Psoas muscle (tissue), 7 donors: ENCODE measurements at regions not wholly inside any gene's neighbourhood (a gene's known extent, or its start where the extent isn't known, plus 50 kb on each side); places are given as distances from the start of the nearest gene placed in this dataset.

ENCODE experiments used
- ATAC-seq, 4 donors: fragments of 200-7000 bp; cut with Tn5 transposase; one replicate each; pipeline ENCODE4 v1.9.1; 2020; ENCODE audit warnings: moderate library complexity in 3 of 4, mild to moderate bottlenecking in 2 of 4
- DNase-seq, 2 donors: peaks; one replicate each; pipeline ENCODE4 v3.0.0-alpha.2; 2020
- H3K27ac ChIP-seq: fragments of 200-600 bp; one replicate; pipeline ENCODE4 v1.8.0; 2022
- H3K27me3 ChIP-seq, 3 donors: fragments of 200-600 bp in 1 of 3; one replicate each; pipeline versions ENCODE4 v1.6.1 to v1.8.0; 2013 to 2022; ENCODE audit warnings: low read length in 2 of 3, mild to moderate bottlenecking in 2 of 3, moderate library complexity in 1 of 3; ENCODE audit not compliant: insufficient read depth in 3 of 3
- H3K36me3 ChIP-seq, 2 donors: fragments of 200-600 bp in 1 of 2; one replicate each; pipeline versions ENCODE4 v1.6.1 to v1.8.0; 2013 to 2022; ENCODE audit warnings: low read depth in 1 of 2, mild to moderate bottlenecking in 1 of 2, moderate library complexity in 1 of 2; ENCODE audit not compliant: insufficient read depth in 1 of 2
- H3K4me1 ChIP-seq: fragments of 200-600 bp; one replicate; pipeline ENCODE4 v1.8.0; 2022
- H3K4me3 ChIP-seq: fragments of 200-600 bp; one replicate; pipeline ENCODE4 v1.8.0; 2022; ENCODE audit warnings: mild to moderate bottlenecking
- H3K9me3 ChIP-seq: fragments of 200-600 bp; one replicate; pipeline ENCODE4 v1.8.0; 2022
- WGBS, 3 donors: extraction: QIAGEN DNeasy Blood & Tissue Kit; methylation state at CpG; one replicate each; pipeline versions ENCODE4 v1.1.6 to v1.1.7; 2013; 5-methylcytosine and 5-hydroxymethylcytosine counted together
- intact Hi-C, 2 donors: fragments of 100-400 bp; cut with DNase I; formaldehyde crosslinking; loops; one replicate each; pipeline versions ENCODE4 v1.11.0 to v1.14.2; 2022
- TF ChIP-seq, protein P1 (sequence below): fragments of 200-600 bp; IDR thresholded peaks from one replicate; pipeline ENCODE4 v1.8.0; 2022; ENCODE audit warnings: antibody characterized with exemption
- donor health status: healthy with polysubstance abuse.
- donor health status: DM: no; HTN: no; CAD: no; lungs with moderate emphysema.
- donor health status: Bipolar disorder and iron deficiency.
- donor health status: healthy.
- donor health status: DM: yes; HTN: yes; CAD: no.
- donor health status: DM: no; HTN: no; CAD: no.
- donor health status: DM: yes; HTN: yes; CAD: no.

DNA sequence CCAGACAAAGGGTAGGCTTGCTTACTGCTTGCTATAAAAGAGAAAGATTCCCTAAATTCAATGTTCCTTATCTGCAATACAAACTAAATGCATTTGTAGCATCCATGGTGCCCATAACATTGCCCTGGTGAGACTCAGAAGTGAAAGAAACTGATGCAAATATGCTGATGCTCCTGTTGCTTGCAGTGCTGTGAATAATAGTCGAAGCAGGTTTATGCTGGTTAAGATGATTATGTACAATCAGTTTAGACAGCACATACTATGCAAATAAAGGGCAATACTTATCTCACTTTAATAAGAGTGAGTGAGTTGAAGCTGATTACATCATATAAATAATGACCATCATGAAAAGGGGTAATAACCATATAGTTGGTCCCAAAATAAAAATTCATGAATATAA lies 215.5 kb downstream of the SNCAIP start:
- Histone ChIP-seq H3K9me3 (no peaks in the 10 kb centered on the region), H3K36me3 (no peaks in the 10 kb centered on the region), H3K4me3 (no peak overlapping the region), H3K27ac (no peak overlapping the region), H3K27me3 (no peaks in the 10 kb centered on the region), H3K4me1 (no peaks in the 10 kb centered on the region)
- TF ChIP-seq, protein P1, sequence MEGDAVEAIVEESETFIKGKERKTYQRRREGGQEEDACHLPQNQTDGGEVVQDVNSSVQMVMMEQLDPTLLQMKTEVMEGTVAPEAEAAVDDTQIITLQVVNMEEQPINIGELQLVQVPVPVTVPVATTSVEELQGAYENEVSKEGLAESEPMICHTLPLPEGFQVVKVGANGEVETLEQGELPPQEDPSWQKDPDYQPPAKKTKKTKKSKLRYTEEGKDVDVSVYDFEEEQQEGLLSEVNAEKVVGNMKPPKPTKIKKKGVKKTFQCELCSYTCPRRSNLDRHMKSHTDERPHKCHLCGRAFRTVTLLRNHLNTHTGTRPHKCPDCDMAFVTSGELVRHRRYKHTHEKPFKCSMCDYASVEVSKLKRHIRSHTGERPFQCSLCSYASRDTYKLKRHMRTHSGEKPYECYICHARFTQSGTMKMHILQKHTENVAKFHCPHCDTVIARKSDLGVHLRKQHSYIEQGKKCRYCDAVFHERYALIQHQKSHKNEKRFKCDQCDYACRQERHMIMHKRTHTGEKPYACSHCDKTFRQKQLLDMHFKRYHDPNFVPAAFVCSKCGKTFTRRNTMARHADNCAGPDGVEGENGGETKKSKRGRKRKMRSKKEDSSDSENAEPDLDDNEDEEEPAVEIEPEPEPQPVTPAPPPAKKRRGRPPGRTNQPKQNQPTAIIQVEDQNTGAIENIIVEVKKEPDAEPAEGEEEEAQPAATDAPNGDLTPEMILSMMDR = no peak
- DNase-seq = no peak
- intact Hi-C loops = no loop called here
- ATAC-seq = no peak
- 86 to 96% (median 92%) methylated on average over 1 of the region's 1 CpG for WGBS, 3 donors

DNA sequence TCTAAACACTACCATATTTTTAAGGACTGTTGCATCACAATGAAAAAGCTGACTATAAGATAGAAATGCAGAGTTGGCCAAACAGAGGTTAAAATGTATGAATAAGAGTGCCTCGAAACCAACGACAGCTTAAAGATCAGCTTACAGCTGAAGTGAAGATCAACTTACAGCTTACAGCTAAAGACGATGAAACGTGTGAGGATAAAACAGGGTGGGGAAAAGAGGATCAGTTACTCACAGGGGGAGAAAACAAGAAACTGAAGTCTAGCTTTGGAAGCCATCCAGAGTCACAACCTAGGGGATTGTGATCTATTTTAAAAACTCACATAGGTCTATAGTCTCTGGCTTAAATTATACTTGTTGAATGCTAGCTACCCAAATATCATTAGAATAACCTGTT lies 220.0 kb downstream of the SNCAIP start:
- TF ChIP-seq, protein P1 = no peak
- ATAC-seq (no peak), DNase-seq (no peak)
- Histone ChIP-seq H3K4me3 (no peak overlapping the region), H3K27ac (no peak overlapping the region), H3K9me3 (no peaks in the 10 kb centered on the region), H3K36me3 (no peaks in the 10 kb centered on the region), H3K27me3 (no peaks in the 10 kb centered on the region), H3K4me1 (no peaks in the 10 kb centered on the region)
- WGBS, 3 donors = 16 to 20% (median 18%) methylated on average over 4 of the region's 4 CpGs
- intact Hi-C loops = no loop called here

DNA sequence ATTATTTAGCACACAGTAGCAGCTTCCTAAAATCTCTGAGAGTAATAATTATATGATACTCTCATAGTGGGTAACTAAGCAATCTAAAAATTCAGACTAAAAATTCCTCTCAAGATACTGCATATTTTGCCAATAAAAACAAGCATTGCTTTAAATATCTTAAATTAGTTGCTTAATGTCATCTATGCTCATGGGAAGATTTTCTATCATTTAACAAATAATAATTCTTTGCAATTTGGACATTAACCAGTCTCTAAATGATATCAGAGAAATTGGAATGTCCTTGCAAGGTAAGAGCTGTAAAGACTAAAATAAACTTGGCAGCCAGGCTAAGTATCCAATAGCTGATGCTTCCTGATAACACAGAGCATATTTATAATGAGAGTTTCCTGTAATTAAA lies 221.8 kb downstream of the SNCAIP start:
- intact Hi-C loops = no loop called here
- no peak overlapping the region for H3K27ac ChIP-seq
- DNase-seq = no peak
- no peaks in the 10 kb centered on the region for H3K27me3 ChIP-seq
- TF ChIP-seq, protein P1 = no peak
- no peaks in the 10 kb centered on the region for H3K4me1 ChIP-seq
- H3K9me3 ChIP-seq = no peaks in the 10 kb centered on the region
- no peak for ATAC-seq
- H3K36me3 ChIP-seq = no peaks in the 10 kb centered on the region
- H3K4me3 ChIP-seq = no peak overlapping the region

DNA sequence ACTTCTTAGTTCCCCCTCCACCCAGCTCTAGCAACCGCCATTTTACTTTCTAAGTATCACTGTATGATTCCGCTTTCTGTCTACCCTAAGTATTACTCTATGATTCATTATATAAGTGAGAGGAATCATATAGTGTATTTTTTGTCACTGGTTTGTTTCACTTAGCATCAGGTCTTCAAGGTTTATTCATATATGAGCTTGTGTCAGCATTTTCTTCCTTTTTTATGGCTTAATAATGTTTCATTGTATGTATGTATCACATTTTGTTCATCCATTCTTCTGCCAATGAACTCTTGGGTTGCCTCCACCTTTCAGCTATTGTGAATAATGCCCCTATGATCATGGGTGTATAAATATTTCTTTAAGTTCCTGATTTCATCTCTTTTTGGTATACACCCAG lies 222.8 kb downstream of the SNCAIP start:
- WGBS, 3 donors = 65 to 80% (median 66%) methylated on average over 2 of the region's 2 CpGs
- intact Hi-C loops = no loop called here
- DNase-seq (no peak), ATAC-seq (no peak)
- Histone ChIP-seq H3K4me1 (no peaks in the 10 kb centered on the region), H3K27me3 (no peaks in the 10 kb centered on the region), H3K9me3 (no peaks in the 10 kb centered on the region), H3K27ac (no peak overlapping the region), H3K36me3 (no peaks in the 10 kb centered on the region), H3K4me3 (no peak overlapping the region)
- TF ChIP-seq, protein P1 = no peak

DNA sequence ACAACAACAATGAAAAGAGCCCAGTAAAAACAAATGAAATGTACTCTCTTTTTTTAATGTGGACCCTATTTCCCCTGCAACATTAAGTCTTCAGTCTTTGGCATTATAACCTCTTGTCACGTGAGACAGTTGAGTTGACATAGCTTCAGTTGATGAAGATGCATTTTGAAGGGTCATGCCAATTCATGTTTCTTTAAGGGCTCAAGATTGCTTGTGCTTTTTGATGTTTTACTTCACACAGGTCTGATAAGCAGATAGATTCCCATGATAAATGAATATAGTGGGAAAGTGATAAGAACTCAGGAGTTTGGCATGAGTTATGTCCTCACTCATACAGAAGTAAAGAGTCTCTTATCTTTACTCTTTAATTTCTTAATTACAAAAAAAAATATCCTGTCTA lies 229.4 kb downstream of the SNCAIP start:
- intact Hi-C loops = no loop called here
- no peak for DNase-seq
- ATAC-seq = no peak
- no peak overlapping the region for H3K4me3 ChIP-seq
- 59 to 79% (median 70%) methylated on average over 1 of the region's 1 CpG for WGBS, 3 donors
- H3K27ac ChIP-seq = no peak overlapping the region
- TF ChIP-seq, protein P1 = no peak
- H3K4me1 ChIP-seq = no peaks in the 10 kb centered on the region
- peaks cover 0 to 2% (median 0%) of the 10 kb centered on the region in 3 donors for H3K27me3 ChIP-seq
- H3K36me3 ChIP-seq = no peaks in the 10 kb centered on the region
- no peaks in the 10 kb centered on the region for H3K9me3 ChIP-seq
